ENCODE measurements at regions not wholly inside any gene's neighbourhood (a gene's known extent, or its start where the extent isn't known, plus 50 kb on each side); places are given as distances from the start of the nearest gene placed in this dataset.

- no peak for TF ChIP-seq FOXP2 (optimal IDR thresholded peaks at IDR 0.05; ENCODE audit: borderline replicate concordance, extremely low read depth, extremely low read length, insufficient read depth)
- no peak for TF ChIP-seq POLR2AphosphoS5 (IDR thresholded peaks at IDR 0.05; ENCODE audit: low read depth, low read length)
- no peak for TF ChIP-seq SIN3A (IDR thresholded peaks at IDR 0.05; ENCODE audit: borderline replicate concordance, insufficient read depth, low read length)
- TF ChIP-seq REST (IDR thresholded peaks at IDR 0.05; ENCODE audit: insufficient read depth in 1 of 2, low read depth in 2 of 2, low read length in 2 of 2), result no peak
- TF ChIP-seq TAF1 (IDR thresholded peaks at IDR 0.05; ENCODE audit: borderline replicate concordance, insufficient read depth, low read length), result no peak
Measured at GRCh38 chr14:82647088-82647810, 1113.6 kb upstream of the SEL1L start.

DNA sequence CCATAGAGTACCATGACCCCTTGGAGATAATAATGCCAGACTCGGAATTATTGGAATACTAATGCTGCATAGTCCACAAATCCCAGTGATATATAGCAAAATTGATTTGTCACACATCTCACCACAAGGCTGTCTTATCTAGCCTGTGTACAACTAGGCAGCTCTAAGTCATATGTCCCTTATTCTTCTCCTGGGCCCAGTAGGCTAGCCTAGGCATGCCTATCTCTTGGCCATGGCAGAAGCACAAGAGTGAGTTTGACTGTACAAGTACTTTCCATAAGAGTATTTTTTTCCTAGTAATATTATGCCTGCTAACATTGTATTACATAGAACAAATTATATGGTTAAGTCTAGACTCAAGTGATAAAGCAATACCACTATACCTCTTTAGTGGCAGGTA lies 1122.1 kb upstream of the SEL1L start:
- no peak for TF ChIP-seq REST (IDR thresholded peaks at IDR 0.05; ENCODE audit: insufficient read depth in 1 of 2, low read depth in 2 of 2, low read length in 2 of 2)
- no peak for TF ChIP-seq SIN3A (IDR thresholded peaks at IDR 0.05; ENCODE audit: borderline replicate concordance, insufficient read depth, low read length)
- no peak for TF ChIP-seq POLR2AphosphoS5 (IDR thresholded peaks at IDR 0.05; ENCODE audit: low read depth, low read length)
- no peak for TF ChIP-seq TAF1 (IDR thresholded peaks at IDR 0.05; ENCODE audit: borderline replicate concordance, insufficient read depth, low read length)
- TF ChIP-seq FOXP2 (optimal IDR thresholded peaks at IDR 0.05; ENCODE audit: borderline replicate concordance, extremely low read depth, extremely low read length, insufficient read depth), result no peak

GRCh38 chr14:82657186-82657675 lies 1123.6 kb upstream of the SEL1L start:
- no peak for TF ChIP-seq FOXP2 (optimal IDR thresholded peaks at IDR 0.05; ENCODE audit: borderline replicate concordance, extremely low read depth, extremely low read length, insufficient read depth)
- TF ChIP-seq TAF1 (IDR thresholded peaks at IDR 0.05; ENCODE audit: borderline replicate concordance, insufficient read depth, low read length), result no peak
- TF ChIP-seq POLR2AphosphoS5 (IDR thresholded peaks at IDR 0.05; ENCODE audit: low read depth, low read length), result no peak
- no peak for TF ChIP-seq REST (IDR thresholded peaks at IDR 0.05; ENCODE audit: insufficient read depth in 1 of 2, low read depth in 2 of 2, low read length in 2 of 2)
- no peak for TF ChIP-seq SIN3A (IDR thresholded peaks at IDR 0.05; ENCODE audit: borderline replicate concordance, insufficient read depth, low read length)

- TF ChIP-seq POLR2AphosphoS5 (IDR thresholded peaks at IDR 0.05; ENCODE audit: low read depth, low read length) (no peak), FOXP2 (optimal IDR thresholded peaks at IDR 0.05; ENCODE audit: borderline replicate concordance, extremely low read depth, extremely low read length, insufficient read depth) (no peak), SIN3A (IDR thresholded peaks at IDR 0.05; ENCODE audit: borderline replicate concordance, insufficient read depth, low read length) (no peak), REST (IDR thresholded peaks at IDR 0.05; ENCODE audit: insufficient read depth in 1 of 2, low read depth in 2 of 2, low read length in 2 of 2) (no peak), TAF1 (IDR thresholded peaks at IDR 0.05; ENCODE audit: borderline replicate concordance, insufficient read depth, low read length) (no peak)
Measured at GRCh38 chr14:82661258-82661657, 1127.6 kb upstream of the SEL1L start.
